NOMO-1 treated with DMSO at 0.1 percent for 48 hours (cell line): ENCODE measurements at regions not wholly inside any gene's neighbourhood (a gene's known extent, or its start where the extent isn't known, plus 50 kb on each side); places are given as distances from the start of the nearest gene placed in this dataset.
"Not testable (repeated sequence)": the region's sequence is repeated elsewhere in the genome, so short reads cannot be mapped to it uniquely, and the experiment has no call there.

Experiments used
- DNase-seq: peaks from one replicate; lab custom pipeline; 2025; ENCODE audit not compliant: unreplicated experiment; lab: John Stamatoyannopoulos, UW

GRCh38 chr4:74543983-74544382 is 99.0 kb downstream of the AREG start:
- peak; percentile 29 for DNase-seq

DNA sequence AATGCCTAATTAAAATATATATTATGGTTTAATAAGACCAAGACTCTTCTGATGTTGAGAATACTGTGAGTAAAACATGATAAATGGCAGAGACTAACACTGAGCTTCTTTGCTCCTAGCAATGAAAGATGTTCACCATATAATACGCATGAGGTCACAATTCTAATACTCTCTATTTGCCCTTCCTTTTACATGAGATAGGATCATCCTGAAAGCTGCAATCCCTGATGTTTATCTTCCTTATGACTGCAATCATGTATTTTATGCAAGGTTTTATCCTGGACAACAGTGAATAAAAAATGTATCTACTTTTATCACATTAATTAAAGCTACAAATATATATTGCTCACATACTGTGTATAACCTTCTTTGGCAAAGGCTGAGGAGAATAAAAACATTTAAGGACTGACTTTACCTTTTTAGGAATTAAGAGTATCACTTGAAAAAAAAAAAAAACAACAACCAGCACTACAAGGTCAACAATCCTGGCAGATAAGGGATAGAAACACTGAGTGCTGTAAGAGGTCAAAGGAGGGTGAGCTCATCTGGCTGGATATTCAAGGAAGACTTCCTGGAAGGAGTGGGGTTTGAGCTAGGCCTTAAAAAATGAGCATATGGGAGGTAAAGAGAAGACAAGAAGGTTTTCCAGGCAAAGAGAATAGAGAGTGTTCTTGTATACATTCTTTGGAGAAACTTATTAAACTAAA is 99.9 kb downstream of the AREG start:
- DNase-seq: no peak

DNA sequence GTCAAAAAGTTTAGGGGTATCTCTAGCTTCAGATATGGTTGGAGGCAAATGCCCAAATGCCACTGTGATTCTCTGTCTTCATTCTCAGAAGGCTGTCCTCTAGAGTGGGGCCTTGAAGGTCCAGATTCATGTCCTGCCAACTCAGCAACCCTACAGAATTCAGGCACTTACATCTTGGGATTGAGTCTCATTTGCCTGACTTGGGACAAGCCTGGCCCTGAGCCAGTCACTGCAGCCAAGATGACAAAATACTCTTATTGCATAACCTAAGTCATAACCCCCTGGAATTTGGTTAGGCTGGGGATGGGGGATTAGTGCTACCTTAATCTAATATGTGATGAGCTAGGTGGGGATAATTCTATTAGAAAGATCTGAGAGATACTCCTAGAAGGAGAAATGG is 100.5 kb downstream of the AREG start:
- no peak for DNase-seq

DNA sequence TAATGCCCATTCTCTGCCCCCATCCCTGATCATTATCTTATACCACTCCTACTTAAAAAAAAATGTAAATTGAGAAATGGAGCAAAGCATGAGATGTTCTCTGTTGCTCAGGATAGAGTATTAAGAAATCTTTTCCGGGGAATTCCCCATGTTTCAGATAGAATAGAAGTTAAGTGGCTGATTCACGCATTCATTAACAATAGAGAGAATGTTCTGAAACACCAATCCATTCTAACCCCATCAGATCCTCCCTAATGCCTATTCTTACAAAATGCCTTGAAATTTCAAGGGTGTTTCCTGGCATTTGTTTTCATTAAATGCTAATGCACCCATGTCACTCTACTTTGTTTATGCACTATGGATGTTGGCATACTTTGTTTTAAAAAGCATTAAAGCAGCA is 101.1 kb downstream of the AREG start:
- DNase-seq: peak; percentile 34

DNA sequence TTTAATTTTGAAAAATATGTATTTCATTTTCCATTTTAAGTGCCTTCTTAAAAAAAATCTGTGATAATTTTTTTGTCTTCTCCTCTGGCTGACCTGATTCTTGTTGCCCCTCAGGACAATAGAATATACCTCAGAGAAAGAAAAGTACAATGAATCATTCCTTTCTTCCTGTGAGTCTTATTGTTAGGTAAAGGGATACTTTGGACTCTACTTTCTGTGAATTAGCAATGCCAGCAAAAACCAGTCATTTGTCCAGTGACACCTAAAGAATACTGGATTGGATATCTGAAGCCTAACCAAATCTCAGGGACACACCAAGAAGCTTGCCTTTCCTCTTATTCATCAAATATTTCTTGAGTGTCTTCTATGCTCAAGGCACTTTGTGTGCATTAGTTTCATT is 102.1 kb downstream of the AREG start:
- no peak for DNase-seq

GRCh38 chr4:74548561-74548960 is 103.6 kb downstream of the AREG start:
- DNase-seq: no peak

- DNase-seq: no peak
Measured at GRCh38 chr4:74549936-74550335, 105.0 kb downstream of the AREG start.

DNA sequence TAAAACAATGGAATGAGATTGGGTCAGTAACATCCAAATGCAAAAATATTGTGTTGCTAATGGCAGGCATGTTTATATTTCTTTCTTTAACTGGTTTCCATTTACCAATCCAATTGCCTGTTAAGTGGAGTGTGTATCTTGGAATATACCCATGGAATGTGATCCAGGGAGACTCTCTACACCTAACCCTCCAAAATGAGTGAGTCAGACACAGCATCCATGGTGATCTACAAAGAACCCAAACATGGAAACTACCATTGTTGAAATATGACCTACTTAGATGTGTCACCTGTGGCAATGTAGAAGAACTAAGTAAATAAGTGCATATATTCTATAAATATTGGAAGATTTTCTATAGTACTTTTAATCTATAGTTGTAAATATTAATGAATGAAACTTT is 110.3 kb downstream of the AREG start:
- DNase-seq: no peak

DNA sequence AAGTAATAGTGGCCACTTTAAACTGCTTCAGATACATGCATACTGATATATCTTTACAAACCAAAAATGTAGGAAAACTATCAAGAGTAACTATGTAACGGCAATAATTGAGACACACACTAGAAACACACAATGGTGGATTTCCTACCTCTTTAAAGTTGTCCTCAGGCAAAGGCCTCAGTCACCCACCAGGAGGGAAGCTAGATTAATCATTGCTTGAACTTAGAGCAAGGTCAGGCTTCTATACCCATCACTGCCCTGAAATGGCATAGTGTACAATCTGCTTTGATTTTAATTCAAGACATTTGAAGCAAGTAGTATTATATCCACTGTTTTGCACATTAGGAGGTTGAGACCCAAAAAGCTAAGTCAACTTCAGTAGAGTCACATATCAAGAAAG is 110.9 kb downstream of the AREG start:
- DNase-seq: no peak

DNA sequence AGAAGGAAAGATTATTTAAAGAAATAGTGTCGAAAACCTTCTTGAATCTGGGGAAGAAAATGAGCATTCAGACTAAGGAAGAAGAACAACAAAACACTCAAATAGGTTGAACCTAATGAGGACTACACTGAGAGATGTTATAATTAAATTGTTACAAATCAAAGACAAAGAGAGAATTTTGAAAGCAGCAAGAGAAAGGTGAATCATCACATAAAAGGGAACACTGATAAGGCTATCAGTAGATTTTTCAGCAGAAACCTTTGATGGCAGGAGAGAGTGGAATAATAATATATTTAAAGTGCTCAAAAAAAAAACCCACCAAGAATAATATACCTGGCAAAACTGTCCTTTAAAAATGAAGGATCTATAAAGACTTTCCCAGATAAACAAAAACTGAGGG is 114.9 kb downstream of the AREG start:
- no peak for DNase-seq

GRCh38 chr4:74567981-74568380 is 123.0 kb downstream of the AREG start:
- DNase-seq: no peak

DNA sequence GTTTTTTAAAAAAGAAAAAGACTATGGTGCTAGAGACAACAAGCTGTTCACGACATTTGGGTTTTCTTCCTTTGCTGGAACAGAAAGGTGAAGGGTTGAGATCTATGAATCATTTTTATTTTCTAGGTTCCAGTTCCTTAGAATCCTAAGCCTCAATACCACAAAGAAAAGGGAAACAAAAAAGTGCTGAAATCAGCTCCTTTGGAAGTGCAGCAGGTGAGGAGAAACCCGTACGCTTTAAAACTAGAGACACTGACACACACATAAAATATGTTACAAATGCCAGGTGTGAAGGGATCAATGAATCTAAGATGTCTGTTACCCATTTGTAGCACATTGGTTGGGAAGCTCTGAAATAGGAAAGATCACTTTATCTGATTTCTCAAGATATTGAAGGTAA is 125.2 kb downstream of the AREG start:
- no peak for DNase-seq

DNA sequence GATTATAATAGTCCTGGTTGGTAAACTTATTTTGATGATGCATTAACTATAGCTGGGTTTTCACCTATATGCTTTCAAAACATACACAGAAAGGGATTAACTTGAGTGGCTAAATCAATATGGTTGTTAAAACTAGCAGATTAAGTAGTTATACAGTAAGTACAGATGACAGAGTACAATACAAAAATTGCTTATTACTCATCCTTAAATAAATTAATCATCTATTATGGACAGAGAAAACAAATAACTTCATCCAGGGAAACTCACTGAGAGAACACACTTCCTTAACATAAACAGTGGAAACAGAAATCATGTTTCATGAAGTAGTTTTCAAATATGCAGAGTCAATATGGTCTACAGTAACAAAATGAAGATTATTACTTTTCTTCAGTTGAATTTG is 133.4 kb downstream of the AREG start:
- DNase-seq: no peak

DNA sequence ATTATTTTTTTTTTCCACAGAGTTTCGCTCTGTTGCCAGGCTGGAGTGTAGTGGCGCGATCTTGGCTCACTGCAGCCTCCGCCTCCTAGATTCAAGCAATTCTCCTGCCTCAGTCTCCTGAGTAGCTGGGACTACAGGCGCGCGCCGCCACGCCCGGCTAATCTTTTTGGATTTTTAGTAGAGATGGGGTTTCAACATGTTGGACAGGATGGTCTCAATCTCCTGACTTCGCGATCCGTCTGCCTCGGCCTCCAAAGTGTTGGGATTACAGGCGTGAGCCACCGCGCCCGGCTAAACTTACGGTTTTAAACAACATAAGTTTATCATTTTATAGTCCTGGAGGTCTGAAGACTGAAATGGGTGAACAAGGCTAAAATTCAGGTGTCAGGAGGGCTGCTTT is 133.9 kb downstream of the AREG start:
- DNase-seq: not testable (repeated sequence)

- DNase-seq: no peak
Measured at GRCh38 chr4:74583089-74583700, 138.3 kb downstream of the AREG start.

DNA sequence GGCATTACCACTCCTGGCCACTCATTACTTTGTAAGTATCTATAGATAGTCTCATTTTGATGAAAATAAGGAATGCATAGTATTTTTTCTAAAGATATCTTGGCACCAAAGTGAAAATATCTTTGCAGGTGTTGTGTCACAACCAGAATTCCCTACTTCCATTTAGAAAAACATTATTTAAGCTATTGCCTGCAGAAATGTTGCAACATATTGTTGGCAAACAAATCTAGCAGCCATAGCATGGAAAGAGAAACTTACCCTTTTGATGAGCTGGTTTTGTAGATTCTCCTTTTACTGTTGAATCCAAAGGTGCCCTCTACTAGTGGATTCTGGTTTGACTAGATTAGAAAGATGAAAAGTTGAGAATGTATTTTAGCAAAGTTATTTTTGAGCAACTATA is 138.8 kb downstream of the AREG start:
- DNase-seq: peak; percentile 52

GRCh38 chr4:74588350-74588749 is 143.4 kb downstream of the AREG start:
- no peak for DNase-seq

- DNase-seq: no peak
Measured at GRCh38 chr4:74590476-74590875, 145.5 kb downstream of the AREG start.

DNA sequence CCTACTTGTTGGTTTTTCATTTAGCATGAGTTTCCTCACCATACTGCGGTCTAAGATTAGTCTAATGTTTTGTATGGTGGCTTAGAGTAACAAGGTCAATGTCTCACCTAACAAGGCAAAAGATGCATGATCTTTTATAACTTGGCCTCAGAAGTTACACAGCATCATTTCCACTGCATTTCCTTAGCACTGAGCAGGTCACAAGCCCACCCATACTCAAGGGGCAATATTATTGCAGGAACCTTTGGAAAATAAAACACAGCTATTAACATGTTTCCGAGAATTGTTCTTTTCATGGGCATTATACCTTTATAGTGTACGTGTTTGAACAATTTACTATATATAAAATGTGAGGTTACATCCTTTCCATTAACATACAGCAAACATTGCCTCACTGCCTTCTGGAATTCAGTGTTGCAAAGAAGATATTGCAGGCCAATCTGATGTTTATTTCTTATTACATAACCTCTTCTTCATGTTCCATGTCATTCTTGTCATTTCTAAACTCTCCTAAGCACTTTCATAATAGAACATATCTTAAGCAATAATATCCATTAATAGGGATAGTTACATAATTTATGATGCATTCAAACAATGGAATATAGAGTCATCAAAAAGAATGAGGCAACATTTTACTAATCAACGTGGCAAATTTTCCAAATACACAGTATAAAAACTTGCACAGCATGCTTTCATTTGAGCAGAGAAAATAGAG is 153.8 kb downstream of the AREG start:
- DNase-seq: no peak

GRCh38 chr4:74603186-74603585 is 158.2 kb downstream of the AREG start:
- DNase-seq: no peak

- no peak for DNase-seq
Measured at GRCh38 chr4:74608151-74608949, 163.4 kb downstream of the AREG start.

- DNase-seq: no peak
Measured at GRCh38 chr4:74610491-74610890, 165.6 kb downstream of the AREG start.
